ENCODE measurements at regions not wholly inside any gene's neighbourhood (a gene's known extent, or its start where the extent isn't known, plus 50 kb on each side); places are given as distances from the start of the nearest gene placed in this dataset.

DNA sequence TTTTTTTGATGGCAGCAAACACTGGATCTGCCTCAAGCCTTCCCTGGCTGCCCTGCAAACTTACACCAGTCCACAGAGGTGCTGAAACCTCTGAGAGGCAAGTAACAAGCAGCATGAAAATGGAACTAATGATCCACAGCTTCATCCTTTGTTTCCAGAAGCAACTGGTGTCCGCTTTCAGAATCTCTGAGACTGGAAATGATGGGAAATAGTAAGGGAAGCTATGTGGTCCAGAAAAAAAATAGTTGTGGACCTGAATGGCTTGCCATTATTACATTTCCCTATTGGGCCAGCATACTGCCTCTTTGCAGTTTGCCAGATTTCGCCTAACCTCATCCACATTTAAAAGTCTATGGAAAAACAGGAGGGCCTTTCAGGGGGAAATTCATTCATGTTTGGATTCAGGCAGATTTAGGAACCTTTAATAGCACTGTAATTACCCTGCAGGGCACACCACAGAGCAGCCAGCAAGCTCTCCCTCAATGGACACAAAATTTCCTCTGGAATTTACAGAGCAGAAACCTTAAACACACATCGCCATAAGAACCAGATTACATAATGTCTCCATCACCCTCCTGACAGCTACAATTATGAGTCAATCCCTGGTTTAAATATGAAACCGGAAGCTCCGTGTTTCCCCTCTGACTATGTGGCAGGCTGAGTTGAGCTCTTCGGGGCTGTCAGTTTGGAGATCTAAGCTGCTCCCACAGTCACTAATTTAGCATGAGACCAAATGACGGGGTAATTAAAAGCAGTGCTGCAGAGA is 134.4 kb downstream of the TMCO5A start:
- Histone ChIP-seq H3K4me1 (ENCODE audit: control insufficient read depth in 5 of 5, insufficient read depth in 5 of 5, low read length in 5 of 5) (peaks cover 4 to 38% (median 28%) of the 10 kb centered on the region in 5 donors), H3K9ac (ENCODE audit: insufficient read depth in 1 of 2, low read length in 2 of 2) (peak overlapping the region in 1 of 2 donors; percentile 67), H3K27ac (ENCODE audit: low read depth in 1 of 2, low read length in 1 of 2) (peak overlapping the region; percentile 11 to 83), H3K36me3 (ENCODE audit: control insufficient read depth in 4 of 4, insufficient read depth in 4 of 4, low read length in 4 of 4) (no peaks in the 10 kb centered on the region), H3K4me3 (no peak overlapping the region), H3K9me3 (ENCODE audit: control insufficient read depth in 4 of 4, insufficient read depth in 3 of 4, low read length in 3 of 4) (no peaks in the 10 kb centered on the region), H3K27me3 (ENCODE audit: control insufficient read depth in 3 of 3, insufficient read depth in 3 of 3, low read length in 2 of 3) (no peaks in the 10 kb centered on the region)
- DNase-seq (peak; percentile 58 to 88 (median 84)), ATAC-seq (ENCODE audit: insufficient read depth, low FRiP score) (peak; percentile 52)
- 25 to 31% methylated on average over 7 of the region's 7 CpGs for WGBS, 2 donors
- TF ChIP-seq, protein P1, sequence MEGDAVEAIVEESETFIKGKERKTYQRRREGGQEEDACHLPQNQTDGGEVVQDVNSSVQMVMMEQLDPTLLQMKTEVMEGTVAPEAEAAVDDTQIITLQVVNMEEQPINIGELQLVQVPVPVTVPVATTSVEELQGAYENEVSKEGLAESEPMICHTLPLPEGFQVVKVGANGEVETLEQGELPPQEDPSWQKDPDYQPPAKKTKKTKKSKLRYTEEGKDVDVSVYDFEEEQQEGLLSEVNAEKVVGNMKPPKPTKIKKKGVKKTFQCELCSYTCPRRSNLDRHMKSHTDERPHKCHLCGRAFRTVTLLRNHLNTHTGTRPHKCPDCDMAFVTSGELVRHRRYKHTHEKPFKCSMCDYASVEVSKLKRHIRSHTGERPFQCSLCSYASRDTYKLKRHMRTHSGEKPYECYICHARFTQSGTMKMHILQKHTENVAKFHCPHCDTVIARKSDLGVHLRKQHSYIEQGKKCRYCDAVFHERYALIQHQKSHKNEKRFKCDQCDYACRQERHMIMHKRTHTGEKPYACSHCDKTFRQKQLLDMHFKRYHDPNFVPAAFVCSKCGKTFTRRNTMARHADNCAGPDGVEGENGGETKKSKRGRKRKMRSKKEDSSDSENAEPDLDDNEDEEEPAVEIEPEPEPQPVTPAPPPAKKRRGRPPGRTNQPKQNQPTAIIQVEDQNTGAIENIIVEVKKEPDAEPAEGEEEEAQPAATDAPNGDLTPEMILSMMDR (IDR thresholded peaks at IDR 0.05; ENCODE audit: control extremely low read depth, extremely low read depth) = no peak

DNA sequence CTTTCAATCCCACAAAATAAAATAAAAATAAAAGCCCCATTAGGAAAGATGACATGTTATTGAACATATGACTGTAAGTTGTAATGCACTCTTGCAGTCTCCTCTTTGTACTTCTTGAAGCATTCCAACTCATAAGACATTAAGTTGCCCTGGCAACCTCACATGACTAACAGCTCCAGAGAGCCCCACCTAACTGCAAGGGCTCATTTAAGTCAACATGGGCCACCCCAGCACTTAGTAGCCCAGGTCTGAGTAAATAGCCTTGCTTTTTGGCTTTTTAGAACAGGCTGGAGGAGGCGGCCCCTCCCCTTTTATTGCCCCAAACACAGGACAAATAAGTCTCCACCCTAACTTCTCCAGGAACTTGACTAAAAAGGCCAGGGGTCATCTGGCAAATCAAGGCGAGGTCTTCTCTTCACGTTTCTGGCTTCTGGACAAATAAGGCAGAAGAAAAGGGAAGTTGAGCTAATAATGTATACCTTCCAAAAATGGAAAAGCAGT is 135.1 kb downstream of the TMCO5A start:
- Histone ChIP-seq H3K27me3 (ENCODE audit: control insufficient read depth in 3 of 3, insufficient read depth in 3 of 3, low read length in 2 of 3) (no peaks in the 10 kb centered on the region), H3K4me1 (ENCODE audit: control insufficient read depth in 5 of 5, insufficient read depth in 5 of 5, low read length in 5 of 5) (peaks cover 4 to 42% (median 32%) of the 10 kb centered on the region in 5 donors), H3K4me3 (no peak overlapping the region), H3K9ac (ENCODE audit: insufficient read depth in 1 of 2, low read length in 2 of 2) (peak overlapping the region in 1 of 2 donors; percentile 67), H3K9me3 (ENCODE audit: control insufficient read depth in 4 of 4, insufficient read depth in 3 of 4, low read length in 3 of 4) (no peaks in the 10 kb centered on the region), H3K27ac (ENCODE audit: low read depth in 1 of 2, low read length in 1 of 2) (peak overlapping the region; percentile 23 to 43), H3K36me3 (ENCODE audit: control insufficient read depth in 4 of 4, insufficient read depth in 4 of 4, low read length in 4 of 4) (no peaks in the 10 kb centered on the region)
- ATAC-seq (ENCODE audit: insufficient read depth, low FRiP score) = peak; percentile 55
- TF ChIP-seq, protein P1 (IDR thresholded peaks at IDR 0.05; ENCODE audit: control extremely low read depth, extremely low read depth) = no peak
- 23 to 32% methylated on average over 3 of the region's 3 CpGs for WGBS, 2 donors
- DNase-seq = peak; percentile 37 to 71 (median 67)

DNA sequence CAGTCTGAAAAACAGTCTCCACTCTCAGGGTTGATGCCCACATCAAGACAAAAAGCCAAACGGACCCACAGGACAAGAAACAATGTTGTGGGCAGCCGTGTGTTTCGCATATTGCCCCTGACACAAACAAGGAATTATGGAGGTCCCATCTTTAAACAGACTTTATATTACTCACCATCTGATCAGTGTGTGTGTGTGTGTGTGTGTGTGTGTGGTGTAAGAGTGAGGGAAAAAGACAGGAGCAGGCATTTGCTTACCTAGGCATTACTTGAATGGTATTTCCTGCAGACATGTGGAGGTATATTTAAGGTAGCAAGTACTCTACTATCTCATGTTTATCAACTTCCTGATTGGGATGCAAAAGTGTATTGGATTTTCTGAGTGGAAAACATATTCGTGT is 136.3 kb downstream of the TMCO5A start:
- no peaks in the 10 kb centered on the region for H3K36me3 ChIP-seq (ENCODE audit: control insufficient read depth in 4 of 4, insufficient read depth in 4 of 4, low read length in 4 of 4)
- DNase-seq (no peak), ATAC-seq (ENCODE audit: insufficient read depth, low FRiP score) (no peak)
- no peaks in the 10 kb centered on the region for H3K9me3 ChIP-seq (ENCODE audit: control insufficient read depth in 4 of 4, insufficient read depth in 3 of 4, low read length in 3 of 4)
- TF ChIP-seq, protein P1 (IDR thresholded peaks at IDR 0.05; ENCODE audit: control extremely low read depth, extremely low read depth) = no peak
- peak overlapping the region in 1 of 2 donors; percentile 26 for H3K27ac ChIP-seq (ENCODE audit: low read depth in 1 of 2, low read length in 1 of 2)
- H3K4me1 ChIP-seq (ENCODE audit: control insufficient read depth in 5 of 5, insufficient read depth in 5 of 5, low read length in 5 of 5) = peaks cover 6 to 42% (median 32%) of the 10 kb centered on the region in 5 donors
- H3K4me3 ChIP-seq = no peak overlapping the region
- H3K27me3 ChIP-seq (ENCODE audit: control insufficient read depth in 3 of 3, insufficient read depth in 3 of 3, low read length in 2 of 3) = no peaks in the 10 kb centered on the region
- no peak overlapping the region for H3K9ac ChIP-seq (ENCODE audit: insufficient read depth in 1 of 2, low read length in 2 of 2)
- WGBS, 2 donors = 89% methylated on average over 4 of the region's 4 CpGs

Data from lung (tissue), 11 donors.